HG02885 (cell line): ENCODE measurements at regions not wholly inside any gene's neighbourhood (a gene's known extent, or its start where the extent isn't known, plus 50 kb on each side); places are given as distances from the start of the nearest gene placed in this dataset.

Experiments used
- ATAC-seq: cut with Tn5 transposase; IDR thresholded peaks from one replicate; pipeline ENCODE4 v1.9.1; 2021; ENCODE audit warnings: mild to moderate bottlenecking; ENCODE audit not compliant: unreplicated experiment, poor library complexity

DNA sequence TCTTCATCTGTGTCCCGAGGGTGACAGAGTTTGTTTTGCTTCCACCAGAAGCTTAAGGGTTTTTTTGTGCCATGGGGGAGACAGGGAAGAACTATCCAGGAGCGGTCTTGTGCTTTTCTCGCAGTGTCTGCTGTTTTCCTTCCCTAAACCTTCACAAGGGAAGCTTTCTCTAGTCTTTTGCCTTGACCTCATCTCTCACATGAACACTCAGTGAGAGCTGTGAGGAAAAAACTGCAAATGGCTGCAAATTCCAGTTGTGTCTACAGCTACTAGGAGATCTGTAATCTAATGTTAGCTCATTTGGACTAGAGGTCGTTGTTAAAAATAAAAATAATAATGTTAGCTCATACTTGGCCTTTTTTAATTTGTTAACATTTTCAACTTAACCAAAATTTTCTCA lies 264.7 kb upstream of the SESN3 start:
- ATAC-seq = no peak

DNA sequence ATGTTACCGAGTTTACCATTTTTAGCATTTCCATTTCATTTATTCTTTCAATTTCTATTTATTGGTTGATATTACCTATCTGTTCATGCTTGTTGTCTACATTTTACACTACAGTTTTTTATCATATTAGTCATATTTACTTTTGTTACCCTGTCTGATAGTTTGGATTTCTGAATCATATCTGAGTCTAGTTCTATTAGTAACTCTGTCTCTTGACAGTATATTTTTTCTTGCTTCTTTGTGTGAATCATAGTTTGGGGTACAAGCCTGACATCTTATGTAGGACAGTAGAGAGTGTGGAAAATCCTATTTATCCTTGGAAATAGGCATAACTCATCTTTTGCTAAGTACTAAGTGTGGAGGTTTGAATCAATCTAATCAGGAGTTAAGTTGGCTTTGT lies 263.9 kb upstream of the SESN3 start:
- ATAC-seq = no peak

DNA sequence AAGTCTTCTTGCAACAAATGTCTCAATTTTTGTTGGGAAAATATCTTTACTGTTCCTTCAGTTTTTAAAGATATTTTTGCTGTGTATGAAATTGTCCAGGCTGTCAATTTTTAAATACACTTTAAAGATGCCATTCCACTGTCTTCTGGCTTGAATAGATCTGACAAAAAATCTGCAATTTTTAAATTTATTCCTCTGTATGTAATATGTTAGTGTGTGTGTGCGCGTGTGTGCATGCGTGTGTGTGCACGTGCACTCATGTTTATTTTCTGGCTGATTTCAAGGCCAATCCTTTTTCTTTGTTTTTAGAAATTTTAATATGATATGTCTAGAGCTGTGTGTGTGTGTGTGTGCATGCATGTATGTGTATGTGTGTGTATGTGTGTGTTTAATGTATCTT lies 263.2 kb upstream of the SESN3 start:
- ATAC-seq = no peak

DNA sequence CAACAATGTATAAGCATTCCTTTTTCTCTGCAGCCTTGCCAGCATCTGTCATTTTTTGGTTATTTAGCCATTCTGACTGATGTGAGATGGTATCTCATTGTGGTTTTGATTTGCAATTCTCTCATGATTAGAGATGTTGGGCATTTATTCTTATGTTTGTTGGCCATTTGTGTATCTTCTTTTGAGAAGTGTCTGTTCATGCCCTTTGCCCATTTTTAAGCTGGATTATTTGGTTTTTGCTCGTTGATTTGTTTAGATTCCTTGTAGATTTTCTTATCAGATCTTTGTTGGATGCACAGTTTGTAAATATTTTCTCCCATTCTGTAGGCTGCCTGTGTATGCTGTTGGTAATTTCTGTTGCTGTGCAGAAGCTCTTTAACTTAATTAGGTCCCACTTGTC lies 259.6 kb upstream of the SESN3 start:
- ATAC-seq = no peak

DNA sequence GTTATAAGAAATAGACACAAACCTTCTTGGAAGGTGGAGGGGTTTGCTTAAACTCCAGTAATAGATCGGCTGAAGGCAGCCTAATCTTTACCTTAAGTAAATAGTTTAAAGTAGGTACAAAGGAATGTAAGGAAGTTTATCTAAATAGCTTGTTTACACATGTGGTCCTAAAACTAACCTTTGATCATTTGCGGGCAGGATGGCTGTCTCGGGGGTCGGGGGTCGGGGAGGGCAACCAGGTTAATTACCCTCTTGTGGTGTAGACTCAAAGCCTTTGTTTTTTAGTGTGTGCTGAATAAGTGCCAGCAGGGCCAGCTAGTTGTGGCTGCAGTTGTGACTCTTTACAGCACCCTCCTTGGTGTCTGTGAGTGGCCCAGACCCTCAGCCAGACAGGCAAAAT lies 256.9 kb upstream of the SESN3 start:
- ATAC-seq = no peak

DNA sequence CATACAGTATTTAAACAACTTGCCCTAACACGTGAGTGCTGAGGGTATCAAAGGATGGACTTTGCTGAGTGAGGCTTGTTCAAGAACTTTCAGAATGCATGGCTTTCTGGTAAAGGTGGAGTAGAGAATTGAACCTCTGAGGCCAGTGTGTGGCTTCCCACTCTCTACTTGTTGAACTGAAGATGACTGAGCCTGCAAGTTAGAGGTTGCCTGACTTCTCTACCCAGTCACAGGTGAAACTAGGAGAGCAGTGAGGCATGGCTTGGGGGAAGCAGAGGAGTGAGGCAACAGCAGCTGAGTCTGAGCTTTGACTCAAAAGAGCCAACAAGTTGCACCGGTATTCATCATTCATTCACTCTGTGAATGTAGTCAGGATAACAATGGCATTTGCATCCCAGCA lies 256.4 kb upstream of the SESN3 start:
- ATAC-seq = peak; percentile 99

DNA sequence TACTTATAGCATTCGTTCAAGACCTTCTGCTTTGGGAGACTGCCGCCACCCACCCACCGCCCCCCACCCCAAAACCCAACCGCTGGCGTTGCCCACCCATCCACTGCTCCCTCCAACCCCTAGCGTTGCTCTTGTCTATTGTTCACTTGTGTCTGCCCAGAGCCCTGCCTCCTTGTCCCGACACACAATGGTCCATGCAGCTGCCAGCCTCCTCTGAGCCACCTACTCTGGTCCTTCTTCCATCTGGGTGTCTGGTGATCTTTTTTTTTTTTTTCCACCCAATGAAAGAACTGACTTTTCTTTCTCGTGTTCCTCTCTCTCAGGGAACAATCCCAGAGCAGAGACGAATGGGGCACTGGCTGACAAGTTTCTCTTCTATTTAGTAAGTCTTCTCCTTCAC lies 256.0 kb upstream of the SESN3 start:
- peak; percentile 1 for ATAC-seq

DNA sequence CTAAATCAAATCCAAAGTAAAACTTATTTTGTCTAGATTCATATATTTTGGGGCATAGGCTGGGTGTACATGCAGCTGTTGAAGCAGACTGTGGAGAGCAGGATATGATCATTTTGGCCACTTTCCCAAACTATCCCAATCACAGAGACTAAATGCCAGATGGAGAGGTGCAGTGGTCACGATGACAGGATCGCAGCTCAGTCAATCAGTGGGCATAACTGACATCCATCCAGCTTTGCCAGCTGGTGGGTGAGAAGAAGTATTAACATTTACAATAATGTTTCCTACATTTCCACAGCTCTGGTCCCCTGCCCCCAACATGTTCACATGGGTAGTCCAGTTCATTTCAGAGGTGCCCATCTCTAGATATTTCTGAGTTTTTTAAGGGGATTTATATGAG lies 255.5 kb upstream of the SESN3 start:
- no peak for ATAC-seq

DNA sequence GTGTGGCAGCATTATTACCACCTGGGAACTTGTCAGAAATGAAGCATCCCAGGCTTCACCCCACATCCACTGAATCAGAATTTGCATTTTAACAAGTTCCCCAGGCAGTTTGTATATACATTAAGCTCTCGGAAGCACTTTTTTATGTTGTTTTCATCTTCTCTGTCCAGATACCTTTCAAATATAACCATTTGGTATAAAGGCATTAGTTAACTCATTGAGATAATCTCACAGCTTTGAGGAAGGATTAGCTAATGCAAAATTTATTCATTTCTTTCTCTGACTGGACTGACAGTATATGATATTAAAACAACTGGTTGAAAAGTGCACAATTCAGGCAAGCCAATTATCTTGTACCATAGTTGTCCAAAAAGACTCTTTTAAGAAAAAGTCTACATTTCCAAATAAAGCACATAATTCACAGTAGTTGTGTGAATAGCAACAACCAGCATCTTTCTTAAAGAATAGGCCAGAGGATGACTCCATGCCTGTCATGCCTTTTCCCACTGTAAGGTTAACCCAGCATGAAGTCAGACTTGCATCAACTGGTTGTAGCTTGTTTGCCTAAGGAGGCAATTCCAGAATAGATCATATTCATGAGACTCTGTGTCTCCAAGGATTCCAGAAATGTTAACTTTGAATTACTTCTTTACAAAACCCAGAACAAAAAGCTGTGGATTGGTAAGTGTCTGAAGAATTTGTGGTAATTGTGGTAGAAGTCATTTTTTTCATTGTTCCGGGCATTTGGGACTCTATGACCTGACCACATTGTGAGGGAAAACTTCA lies 254.3 kb upstream of the SESN3 start:
- no peak for ATAC-seq

DNA sequence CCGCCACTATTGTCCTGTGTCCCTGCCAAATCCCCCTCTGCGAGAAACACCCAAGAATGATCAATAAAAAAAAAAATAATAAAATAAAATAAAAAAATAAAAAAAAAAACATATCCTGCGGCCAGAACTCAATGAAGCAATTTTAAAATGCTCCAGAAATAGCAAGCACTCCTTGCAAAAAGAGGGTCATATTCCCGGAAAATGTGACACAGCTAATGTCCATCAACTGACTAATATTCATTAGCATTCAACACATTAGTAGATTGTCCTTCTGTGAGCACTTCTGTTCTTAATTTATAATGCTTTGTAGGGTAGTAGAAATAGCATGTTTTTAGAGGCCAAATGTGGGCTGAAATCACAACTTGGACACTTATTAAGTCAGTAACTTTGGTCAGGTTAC lies 252.3 kb upstream of the SESN3 start:
- ATAC-seq = no peak

DNA sequence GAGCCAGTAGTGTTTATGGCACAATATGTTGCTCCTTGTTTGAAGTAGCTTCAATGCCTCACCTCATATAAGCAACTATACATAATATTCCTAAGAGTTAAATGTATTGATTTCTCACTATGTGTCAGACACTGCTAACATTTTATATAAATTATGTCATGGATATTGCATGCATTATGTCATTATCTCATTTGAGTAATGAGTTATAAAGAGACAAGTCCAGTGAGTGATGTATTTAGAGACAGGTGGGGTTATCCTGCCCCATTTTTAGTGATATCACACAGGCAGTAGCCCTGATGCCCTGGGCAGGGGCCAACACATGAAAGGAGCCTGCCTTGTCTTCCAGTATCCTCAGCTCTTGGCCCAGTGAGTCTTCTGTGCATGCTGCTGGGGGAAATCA lies 247.0 kb upstream of the SESN3 start:
- ATAC-seq = no peak

DNA sequence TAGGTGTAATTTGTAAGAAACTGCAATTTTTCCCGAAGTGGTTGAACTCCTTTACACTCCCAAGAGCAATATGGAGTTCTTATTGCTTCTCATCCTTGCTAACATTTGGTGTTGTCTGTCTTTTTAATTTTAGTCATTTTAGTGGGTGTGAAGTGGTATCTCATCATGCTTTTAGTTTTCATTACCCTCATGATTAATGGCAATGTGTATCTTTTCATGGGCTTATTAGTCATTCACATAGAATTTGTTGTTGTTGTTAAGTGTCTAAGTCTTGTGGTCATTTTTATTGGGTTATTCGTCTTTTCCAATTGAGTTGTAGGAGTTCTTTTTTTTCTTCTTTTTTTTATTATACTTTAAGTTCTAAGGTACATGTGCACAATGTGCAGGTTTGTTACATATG lies 238.3 kb upstream of the SESN3 start:
- ATAC-seq = no peak

DNA sequence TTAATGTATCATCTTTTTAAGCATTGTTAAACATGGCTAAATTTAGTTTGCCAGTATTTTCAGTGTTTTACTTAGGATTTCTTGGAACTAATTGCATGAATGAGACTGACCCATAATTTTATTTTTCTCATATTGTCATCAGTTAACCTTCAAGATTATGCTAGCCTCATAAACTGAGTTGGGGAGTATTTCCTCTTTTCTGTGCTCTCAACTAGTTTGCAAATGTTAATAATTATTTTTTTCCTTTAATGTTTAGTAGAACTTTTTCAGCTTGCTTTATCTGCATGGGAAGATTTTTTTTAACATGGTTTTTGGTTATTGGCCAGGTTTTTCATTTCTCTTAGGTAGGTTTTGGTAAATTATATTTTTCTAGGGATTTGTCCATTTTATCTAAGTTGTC lies 235.4 kb upstream of the SESN3 start:
- ATAC-seq = no peak

DNA sequence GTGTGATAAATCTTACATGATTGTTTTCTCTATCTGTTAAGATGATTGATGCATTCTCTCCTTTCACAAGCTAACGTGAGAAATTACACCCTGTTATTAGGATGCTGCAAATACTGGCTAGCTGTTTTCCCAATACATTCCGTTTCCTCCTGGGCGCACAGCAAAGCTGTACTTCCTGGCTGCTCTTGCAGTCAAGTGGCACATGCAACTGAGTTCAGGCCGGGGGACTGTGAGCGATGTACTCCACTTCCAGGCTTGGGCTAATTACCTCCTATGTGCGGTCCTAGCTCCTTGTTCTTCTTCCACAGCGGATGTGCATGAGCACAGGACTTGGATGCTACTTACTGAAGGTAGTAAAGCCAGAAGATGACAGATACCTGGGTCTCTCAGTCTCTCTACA lies 234.9 kb upstream of the SESN3 start:
- no peak for ATAC-seq

DNA sequence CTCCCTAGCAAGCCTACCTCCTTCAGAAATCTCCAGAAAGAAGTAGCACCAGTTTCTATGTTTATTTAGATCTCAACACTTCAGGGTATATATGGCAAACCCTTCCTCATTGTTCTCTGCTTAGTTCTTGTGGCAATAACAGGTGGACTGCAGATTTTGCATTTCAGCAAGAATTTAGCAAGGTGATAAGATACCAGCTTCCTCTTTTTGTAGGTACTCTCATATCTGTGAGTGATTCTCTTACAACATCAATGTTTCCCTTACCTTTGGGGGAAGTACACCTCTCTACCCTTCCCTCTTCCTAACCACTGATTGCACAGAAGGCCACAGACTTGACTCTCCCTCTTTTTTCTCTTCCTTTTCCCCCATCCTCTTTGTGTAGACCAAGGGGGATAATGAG lies 230.9 kb upstream of the SESN3 start:
- peak; percentile 56 for ATAC-seq

DNA sequence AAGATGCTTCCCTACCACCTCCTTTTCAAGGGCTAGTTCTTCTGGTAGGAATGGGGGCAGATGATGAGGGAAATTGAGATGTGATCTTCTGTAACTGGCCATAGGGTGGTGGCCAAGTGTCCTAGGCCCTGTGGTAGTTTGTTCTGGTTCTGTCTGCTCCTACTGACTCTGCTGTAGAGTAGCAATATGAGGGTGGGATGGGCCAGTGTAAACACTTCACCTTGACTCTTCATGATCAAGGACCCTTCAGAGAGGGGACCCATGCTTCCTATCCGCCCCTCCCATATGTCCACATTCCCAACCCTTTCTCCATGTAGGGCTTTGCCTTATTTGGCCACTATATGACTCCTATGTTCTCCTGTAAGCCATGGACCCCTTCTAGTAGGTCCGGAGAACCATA lies 230.3 kb upstream of the SESN3 start:
- ATAC-seq = no peak

DNA sequence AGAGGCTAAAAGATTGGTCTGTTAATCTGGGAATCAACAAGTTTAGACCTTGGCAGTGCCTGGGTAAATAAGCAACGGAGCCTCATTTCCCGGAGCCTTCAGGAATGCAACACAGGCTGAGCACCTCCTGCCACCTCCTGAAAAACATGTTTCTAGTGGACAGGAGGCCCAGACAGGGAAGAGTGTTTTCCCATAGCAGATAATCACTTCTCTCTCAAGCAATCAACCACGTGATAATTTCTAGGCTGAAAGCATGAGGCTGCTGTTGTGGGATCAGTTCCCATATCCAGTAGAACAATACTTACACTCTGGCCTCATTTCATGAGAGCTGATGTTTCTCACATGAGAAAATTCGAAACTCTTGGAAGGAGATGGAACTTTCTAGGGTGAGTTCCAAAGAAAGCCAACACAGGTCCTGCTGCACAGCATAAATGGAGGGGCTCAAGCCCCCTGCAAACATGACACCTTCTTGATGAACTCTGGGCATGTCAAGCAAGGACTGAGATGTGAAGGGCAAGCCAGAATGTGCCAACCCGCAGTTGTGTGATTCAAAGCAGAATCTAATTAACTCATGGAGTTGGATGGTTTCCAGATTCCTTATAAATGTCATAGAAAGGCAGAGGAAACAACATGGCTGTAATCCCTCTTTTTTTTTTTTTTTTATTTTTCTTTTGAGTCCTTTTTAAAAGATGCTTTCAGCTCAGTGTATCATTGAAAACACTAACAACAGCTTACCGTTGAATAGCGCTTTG lies 228.5 kb upstream of the SESN3 start:
- no peak for ATAC-seq

DNA sequence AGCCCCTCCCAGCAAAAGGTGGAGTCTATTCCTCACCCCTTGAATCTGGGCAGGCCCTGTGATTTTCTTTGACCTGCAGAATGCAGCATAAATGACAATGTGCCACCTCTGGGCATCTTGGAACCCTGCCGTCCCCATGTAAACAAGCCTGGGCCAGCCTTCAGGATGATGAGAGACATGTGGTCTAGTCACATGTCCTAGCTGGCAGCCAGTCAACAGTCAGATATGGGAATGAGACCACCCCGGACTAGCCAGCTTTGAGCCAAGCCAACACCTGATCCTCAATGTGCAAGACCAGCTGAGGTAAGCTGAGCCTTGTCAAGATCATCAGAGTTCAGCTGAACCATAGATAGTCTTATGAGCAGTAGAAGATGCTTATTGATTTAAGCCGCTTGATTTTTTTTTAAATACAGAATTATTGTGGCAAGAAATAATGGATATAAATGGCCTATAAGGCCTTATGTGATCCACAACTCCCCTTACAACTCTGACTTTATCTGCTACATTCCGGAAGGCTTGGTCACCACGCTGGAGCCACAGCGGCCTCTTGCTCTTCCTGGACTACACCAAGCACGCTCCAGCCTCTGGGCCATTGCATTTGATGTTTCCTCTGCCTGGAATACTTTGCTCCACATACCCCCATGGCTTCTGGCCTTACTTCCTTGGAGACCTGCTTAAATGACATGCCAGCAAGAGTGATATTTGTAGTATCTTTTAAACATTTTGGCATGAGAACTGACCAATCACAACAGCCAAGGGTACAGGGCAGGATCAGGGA lies 225.9 kb upstream of the SESN3 start:
- ATAC-seq = no peak

DNA sequence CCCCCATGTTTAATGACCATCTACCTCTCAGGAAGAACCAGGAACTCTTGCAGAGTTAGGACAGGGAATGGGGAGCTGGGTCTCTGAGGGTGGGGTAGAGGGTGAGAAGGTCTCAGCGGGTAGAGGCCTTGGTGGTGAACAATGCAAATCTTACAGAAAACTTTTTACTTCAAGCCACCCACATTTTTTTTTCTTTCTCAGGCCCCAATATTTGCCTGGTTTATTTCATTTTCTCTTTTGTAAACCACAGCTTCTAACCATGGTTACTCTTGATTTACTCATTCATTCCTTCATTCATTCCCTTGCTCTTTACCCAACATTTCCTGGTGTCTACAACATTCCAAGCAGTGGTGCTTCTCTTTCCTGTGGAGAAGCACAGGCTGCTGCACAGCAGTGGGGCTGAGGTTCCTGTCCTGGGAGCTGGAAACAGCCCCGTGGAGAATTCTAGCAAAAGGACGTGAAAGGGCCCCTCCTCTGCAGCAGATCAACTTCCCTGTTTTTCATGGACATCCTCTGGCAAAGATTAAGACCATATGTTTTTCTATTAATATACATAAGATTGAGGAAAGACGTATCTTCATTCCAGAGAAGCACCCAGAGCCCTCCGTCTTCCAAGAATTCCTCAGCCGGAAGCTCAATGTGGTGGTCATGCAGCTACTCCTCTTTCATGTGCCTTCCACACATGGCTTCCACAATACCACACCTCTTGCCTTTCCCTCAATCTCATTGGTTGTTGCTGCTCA lies 224.4 kb upstream of the SESN3 start:
- peak; percentile 71 for ATAC-seq

DNA sequence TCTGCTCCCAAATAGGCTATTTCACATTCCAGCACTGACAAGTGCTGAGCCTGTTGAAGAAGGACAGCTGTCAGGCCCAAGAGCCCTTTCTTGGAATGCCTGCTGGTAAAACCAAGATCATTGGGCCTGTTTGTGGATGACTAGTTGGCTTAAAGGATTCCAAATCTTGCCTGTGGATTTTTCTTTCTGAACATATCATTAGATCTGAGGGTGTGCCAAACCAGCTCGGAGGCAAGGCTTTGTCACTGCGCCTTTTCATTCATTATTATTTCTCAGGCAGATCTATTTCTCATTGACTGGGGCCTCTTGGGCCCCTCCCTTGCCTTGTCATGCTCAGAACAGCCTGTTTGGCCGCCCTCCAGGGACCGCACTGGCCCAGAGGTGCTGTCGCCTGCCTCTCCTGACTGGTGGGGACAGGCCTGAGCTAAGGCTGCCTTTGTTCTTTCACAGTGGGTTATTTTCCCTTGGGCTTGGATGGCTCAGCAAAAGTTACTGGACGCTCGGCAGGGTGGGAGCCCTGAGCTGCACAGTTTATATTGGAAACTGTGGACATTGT lies 222.7 kb upstream of the SESN3 start:
- no peak for ATAC-seq
